ENCODE measurements at regions not wholly inside any gene's neighbourhood (a gene's known extent, or its start where the extent isn't known, plus 50 kb on each side); places are given as distances from the start of the nearest gene placed in this dataset.

- H3K9me3 ChIP-seq = peaks cover 0 to 3% (median 0%) of the 10 kb centered on the region in 11 donors
- no peaks in the 10 kb centered on the region for H3K27me3 ChIP-seq
- H3K4me3 ChIP-seq = no peak overlapping the region
- ATAC-seq (no peak), DNase-seq (no peak)
- no peaks in the 10 kb centered on the region for H3K36me3 ChIP-seq
- peaks cover 0 to 6% (median 0%) of the 10 kb centered on the region in 9 donors for H3K4me1 ChIP-seq
- peak overlapping the region in 1 of 10 donors; percentile 0 for H3K27ac ChIP-seq
- WGBS, 2 donors = 80 to 90% methylated on average over 8 of the region's 8 CpGs
- intact Hi-C loops (cut with DNase I) = loop anchor here in 1 of 10 donors (10.0 kb wide), 1 partner anchor 56 kb away; no protein-coding TSS in a partner anchor
- TF ChIP-seq CTCF (IDR thresholded peaks at IDR 0.05) = no peak
Measured at GRCh38 chr20:10761232-10761631, 87.4 kb upstream of the JAG1 start.

- peak overlapping the region in 2 of 10 donors; percentile 13 to 18 for H3K27ac ChIP-seq
- no peak for DNase-seq
- peak in 6 of 8 donors; percentile 19 to 47 (median 26) for ATAC-seq
- WGBS, 2 donors = 78 to 81% methylated on average over 8 of the region's 8 CpGs
- TF ChIP-seq CTCF (IDR thresholded peaks at IDR 0.05) = no peak
- peaks cover 0 to 6% (median 0%) of the 10 kb centered on the region in 9 donors for H3K4me1 ChIP-seq
- H3K4me3 ChIP-seq = no peak overlapping the region
- intact Hi-C loops (cut with DNase I) = loop anchor here in 1 of 10 donors (10.0 kb wide), 1 partner anchor 57 kb away; no protein-coding TSS in a partner anchor
- no peaks in the 10 kb centered on the region for H3K36me3 ChIP-seq
- peaks cover 0 to 3% (median 0%) of the 10 kb centered on the region in 11 donors for H3K9me3 ChIP-seq
- H3K27me3 ChIP-seq = no peaks in the 10 kb centered on the region
Measured at GRCh38 chr20:10761786-10762185, 88.0 kb upstream of the JAG1 start.

DNA sequence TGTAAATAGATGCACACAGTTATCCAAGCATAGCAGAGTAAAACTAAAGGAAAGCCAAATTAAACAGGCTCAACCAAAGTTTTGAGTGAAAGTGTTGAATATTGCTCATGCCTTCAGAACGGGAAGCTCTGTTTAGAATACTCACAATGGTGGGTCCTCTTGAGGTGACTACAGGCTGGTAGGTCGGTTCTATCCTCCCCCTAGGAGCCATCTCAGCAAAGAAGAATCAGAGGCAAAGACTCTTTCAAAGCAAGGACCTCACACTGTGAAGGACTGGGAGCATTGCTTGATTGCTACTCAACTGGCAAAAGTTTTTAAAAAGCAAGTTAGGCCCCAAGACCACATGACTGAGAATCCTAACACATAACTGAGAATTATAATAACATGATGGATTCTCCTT is 88.4 kb upstream of the JAG1 start:
- H3K4me1 ChIP-seq = peaks cover 0 to 6% (median 0%) of the 10 kb centered on the region in 9 donors
- no peaks in the 10 kb centered on the region for H3K27me3 ChIP-seq
- H3K9me3 ChIP-seq = peaks cover 0 to 3% (median 0%) of the 10 kb centered on the region in 11 donors
- H3K36me3 ChIP-seq = no peaks in the 10 kb centered on the region
- 79 to 87% methylated on average over 2 of the region's 2 CpGs for WGBS, 2 donors
- no peak for TF ChIP-seq CTCF (IDR thresholded peaks at IDR 0.05)
- no peak overlapping the region for H3K4me3 ChIP-seq
- ATAC-seq (no peak), DNase-seq (no peak)
- H3K27ac ChIP-seq = peak overlapping the region in 2 of 10 donors; percentile 13 to 18
- intact Hi-C loops (cut with DNase I) = loop anchor here in 1 of 10 donors (10.0 kb wide), 1 partner anchor 57 kb away; no protein-coding TSS in a partner anchor

DNA sequence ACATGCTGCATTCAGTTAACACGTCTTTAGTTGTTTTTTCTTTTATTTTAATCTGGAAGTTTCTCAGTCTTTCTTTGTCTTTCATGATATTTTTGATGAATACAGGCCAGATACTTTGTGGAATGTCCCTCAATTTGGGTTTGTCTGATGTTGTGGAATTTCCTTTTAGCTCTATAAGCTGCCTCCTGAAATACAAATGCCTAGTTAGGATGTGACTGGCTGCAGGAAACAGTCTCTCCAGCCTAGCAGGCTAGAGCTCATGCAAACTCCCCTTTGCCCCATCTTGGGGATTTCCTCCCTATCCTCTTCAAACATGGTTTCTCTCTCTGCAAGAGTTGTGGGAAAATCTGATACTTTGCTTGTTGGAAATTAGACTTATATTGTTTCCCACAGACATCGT is 89.3 kb upstream of the JAG1 start:
- peaks cover 0 to 6% (median 0%) of the 10 kb centered on the region in 9 donors for H3K4me1 ChIP-seq
- 30 to 67% methylated on average over 2 of the region's 2 CpGs for WGBS, 2 donors
- ATAC-seq (no peak), DNase-seq (no peak)
- intact Hi-C loops (cut with DNase I) = loop anchor here in 1 of 10 donors (10.0 kb wide), 1 partner anchor 58 kb away; no protein-coding TSS in a partner anchor
- no peak for TF ChIP-seq CTCF (IDR thresholded peaks at IDR 0.05)
- no peak overlapping the region for H3K4me3 ChIP-seq
- H3K9me3 ChIP-seq = peaks cover 0 to 3% (median 0%) of the 10 kb centered on the region in 11 donors
- H3K27ac ChIP-seq = no peak overlapping the region
- no peaks in the 10 kb centered on the region for H3K27me3 ChIP-seq
- H3K36me3 ChIP-seq = no peaks in the 10 kb centered on the region
